HG02973 (cell line): ENCODE measurements at regions not wholly inside any gene's neighbourhood (a gene's known extent, or its start where the extent isn't known, plus 50 kb on each side); places are given as distances from the start of the nearest gene placed in this dataset.
"Not testable (repeated sequence)": the region's sequence is repeated elsewhere in the genome, so short reads cannot be mapped to it uniquely, and the experiment has no call there.

Experiments used
- ATAC-seq: cut with Tn5 transposase; IDR thresholded peaks from one replicate; pipeline ENCODE4 v1.9.1; 2021; ENCODE audit warnings: moderate library complexity; ENCODE audit not compliant: unreplicated experiment

GRCh38 chr3:36656873-36657272 is 107.5 kb downstream of the DCLK3 start:
- no peak for ATAC-seq

- ATAC-seq = no peak
Observed at GRCh38 chr3:36653095-36653494, 111.3 kb downstream of the DCLK3 start.

GRCh38 chr3:36652104-36652503 is 112.2 kb downstream of the DCLK3 start:
- ATAC-seq = no peak

GRCh38 chr3:36650271-36650671 is 114.1 kb downstream of the DCLK3 start:
- no peak for ATAC-seq

GRCh38 chr3:36649125-36649524 is 115.2 kb downstream of the DCLK3 start:
- no peak for ATAC-seq

- ATAC-seq = peak; percentile 79
Observed at GRCh38 chr3:36648241-36649034, 115.9 kb downstream of the DCLK3 start.

- ATAC-seq = no peak
Observed at GRCh38 chr3:36647423-36647853, 116.9 kb downstream of the DCLK3 start.

- ATAC-seq = no peak
Observed at GRCh38 chr3:36643192-36643591, 121.2 kb downstream of the DCLK3 start.

GRCh38 chr3:36635731-36636130 is 128.6 kb downstream of the DCLK3 start:
- ATAC-seq = no peak

- not testable (repeated sequence) for ATAC-seq
Observed at GRCh38 chr3:36633897-36634296, 130.5 kb downstream of the DCLK3 start.

GRCh38 chr3:36633060-36633459 is 131.3 kb downstream of the DCLK3 start:
- no peak for ATAC-seq

- no peak for ATAC-seq
Observed at GRCh38 chr3:36631549-36631948, 132.8 kb downstream of the DCLK3 start.

- no peak for ATAC-seq
Observed at GRCh38 chr3:36615861-36616260, 148.5 kb downstream of the DCLK3 start.

- ATAC-seq = no peak
Observed at GRCh38 chr3:36606871-36607765, 157.2 kb downstream of the DCLK3 start.

GRCh38 chr3:36603423-36603822 is 160.9 kb downstream of the DCLK3 start:
- no peak for ATAC-seq

GRCh38 chr3:36600404-36600803 is 163.9 kb downstream of the DCLK3 start:
- no peak for ATAC-seq
